ENCODE measurements at regions not wholly inside any gene's neighbourhood (a gene's known extent, or its start where the extent isn't known, plus 50 kb on each side); places are given as distances from the start of the nearest gene placed in this dataset.

DNA sequence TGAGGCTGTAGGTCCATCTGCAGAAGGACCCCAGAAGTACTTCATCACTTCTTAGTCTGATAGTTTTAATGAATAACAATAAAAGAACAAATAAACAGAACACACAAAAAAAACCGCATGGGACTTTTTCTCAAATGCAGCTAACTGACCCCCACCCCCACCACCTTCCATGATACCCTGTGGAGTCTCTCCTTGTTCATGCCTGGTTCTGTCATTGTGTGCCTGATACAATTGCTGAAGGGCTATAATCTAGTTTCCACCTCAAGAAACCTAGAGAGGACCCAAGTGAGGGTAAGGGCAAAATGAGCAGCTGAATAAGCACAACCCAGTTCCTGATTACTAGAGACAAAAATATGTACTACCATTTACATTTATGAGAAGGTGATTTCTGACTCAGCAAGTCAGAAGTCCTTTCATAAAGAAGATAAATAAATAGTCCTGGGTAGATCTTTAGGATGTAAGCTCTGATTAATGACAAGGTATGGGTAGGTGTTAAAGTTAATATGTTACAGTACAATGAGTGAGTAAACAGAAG is 155.1 kb downstream of the TMA16 start:
- peak; percentile 54 for DNase-seq (ENCODE audit: low read depth)
- no peak for TF ChIP-seq CTCF (IDR thresholded peaks at IDR 0.05; ENCODE audit: insufficient read depth, low read depth, low read length, missing control alignments)
- H3K4me3 ChIP-seq (ENCODE audit: low read length): no peak overlapping the region

DNA sequence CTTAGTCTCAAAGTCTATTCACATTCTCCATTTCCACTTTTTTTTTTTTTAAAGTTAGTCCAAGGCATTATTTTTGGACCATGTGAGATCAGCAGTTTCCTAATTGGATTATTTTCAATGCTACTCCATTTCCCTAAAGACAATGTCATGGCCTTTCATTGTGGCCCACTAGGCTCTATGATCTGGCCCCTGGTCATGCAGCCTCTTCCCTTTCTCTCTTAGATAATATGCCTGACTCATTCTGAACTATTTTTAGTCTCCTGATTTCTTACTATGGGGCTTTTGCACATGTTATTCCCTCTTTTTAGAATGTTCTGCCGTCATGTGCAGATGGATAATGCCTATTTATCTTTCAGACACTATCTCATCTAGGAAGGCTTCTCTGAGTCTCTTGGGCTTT is 157.3 kb downstream of the TMA16 start:
- TF ChIP-seq CTCF (IDR thresholded peaks at IDR 0.05; ENCODE audit: insufficient read depth, low read depth, low read length, missing control alignments): no peak
- DNase-seq (ENCODE audit: low read depth): no peak
- no peak overlapping the region for H3K4me3 ChIP-seq (ENCODE audit: low read length)

DNA sequence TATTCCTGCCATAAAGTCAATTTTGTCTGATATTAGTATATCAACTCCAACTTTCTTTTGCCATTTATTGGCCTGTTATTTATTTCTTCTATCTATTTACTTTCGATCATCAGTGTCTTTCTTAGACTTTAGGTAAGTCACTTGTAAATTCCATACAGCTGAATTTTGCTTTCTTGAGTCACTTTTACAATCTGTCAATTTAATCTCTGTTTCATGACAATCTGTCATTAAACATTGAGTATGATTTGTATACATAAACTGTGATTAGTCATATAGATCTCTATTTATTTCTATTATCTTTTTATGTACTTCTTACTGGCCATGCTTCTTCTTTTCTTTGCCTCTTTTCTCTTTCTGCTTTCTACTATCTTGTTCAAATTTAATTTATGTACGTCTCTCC is 160.1 kb downstream of the TMA16 start:
- TF ChIP-seq CTCF (IDR thresholded peaks at IDR 0.05; ENCODE audit: insufficient read depth, low read depth, low read length, missing control alignments): no peak
- H3K4me3 ChIP-seq (ENCODE audit: low read length): no peak overlapping the region
- no peak for DNase-seq (ENCODE audit: low read depth)

GRCh38 chr4:163660636-163661035 is 166.1 kb downstream of the TMA16 start:
- H3K4me3 ChIP-seq (ENCODE audit: low read length): no peak overlapping the region
- DNase-seq (ENCODE audit: low read depth): no peak
- TF ChIP-seq CTCF (IDR thresholded peaks at IDR 0.05; ENCODE audit: insufficient read depth, low read depth, low read length, missing control alignments): no peak

GRCh38 chr4:163662768-163663167 is 168.3 kb downstream of the TMA16 start:
- TF ChIP-seq CTCF (IDR thresholded peaks at IDR 0.05; ENCODE audit: insufficient read depth, low read depth, low read length, missing control alignments): no peak
- DNase-seq (ENCODE audit: low read depth): no peak
- H3K4me3 ChIP-seq (ENCODE audit: low read length): no peak overlapping the region

- no peak for DNase-seq (ENCODE audit: low read depth)
- H3K4me3 ChIP-seq (ENCODE audit: low read length): no peak overlapping the region
- no peak for TF ChIP-seq CTCF (IDR thresholded peaks at IDR 0.05; ENCODE audit: insufficient read depth, low read depth, low read length, missing control alignments)
Observed at GRCh38 chr4:163663454-163664225, 169.2 kb downstream of the TMA16 start.

DNA sequence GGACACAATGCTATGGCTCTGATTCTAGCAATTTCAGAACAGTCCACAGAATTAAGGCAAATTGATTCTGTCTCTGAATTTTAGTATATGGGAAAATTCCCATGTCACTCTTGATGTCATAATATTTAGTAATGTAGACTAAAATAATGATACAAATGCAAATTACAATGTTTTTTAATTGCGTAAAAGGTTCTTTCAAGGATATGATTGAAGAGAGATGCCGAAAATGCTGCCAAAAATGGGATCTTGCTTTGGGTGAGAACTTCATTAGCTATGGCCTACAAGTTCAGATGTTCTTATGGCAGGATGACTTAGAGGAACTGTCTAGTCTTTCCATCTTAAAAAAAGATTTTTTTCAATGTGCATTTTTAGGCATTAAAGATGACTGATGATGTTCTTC is 170.6 kb downstream of the TMA16 start:
- no peak for TF ChIP-seq CTCF (IDR thresholded peaks at IDR 0.05; ENCODE audit: insufficient read depth, low read depth, low read length, missing control alignments)
- H3K4me3 ChIP-seq (ENCODE audit: low read length): no peak overlapping the region
- DNase-seq (ENCODE audit: low read depth): no peak
